Neural progenitor cell (in vitro differentiated cells): ENCODE measurements at regions not wholly inside any gene's neighbourhood (a gene's known extent, or its start where the extent isn't known, plus 50 kb on each side); places are given as distances from the start of the nearest gene placed in this dataset.

Experiments
- DNase-seq: peaks from one replicate; pipeline ENCODE4 v3.0.0-alpha.2; 2016; ENCODE audit warnings: low spot score
- H2AFZ ChIP-seq: fragments of 200-600 bp; sonication (generic); replicated peaks from 2 replicates; pipeline ENCODE4 v1.6.1; 2016; ENCODE audit warnings: antibody characterized with exemption
- H3F3A ChIP-seq: fragments of 200-600 bp; sonication (generic); 2 replicates; pipeline ENCODE4 v1.6.1; 2016; ENCODE audit warnings: antibody characterized with exemption, low read depth
- H3K27ac ChIP-seq: fragments of 200-600 bp; sonication (generic); 2 replicates; pipeline ENCODE4 v1.5.1; 2016; ENCODE audit warnings: mild to moderate bottlenecking
- H3K27me3 ChIP-seq: fragments of 200-600 bp; sonication (generic); 2 replicates; pipeline ENCODE4 v1.6.1; 2016; ENCODE audit warnings: mild to moderate bottlenecking, moderate library complexity
- H3K36me3 ChIP-seq: fragments of 200-600 bp; sonication (generic); 2 replicates; pipeline ENCODE4 v1.5.1; 2016
- H3K4me1 ChIP-seq: fragments of 200-600 bp; sonication (generic); 2 replicates; pipeline ENCODE4 v1.6.1; 2016; ENCODE audit warnings: mixed run types
- H3K4me2 ChIP-seq: fragments of 200-600 bp; sonication (generic); 2 replicates; pipeline ENCODE4 v1.6.1; 2016
- H3K4me3 ChIP-seq: fragments of 200-600 bp; sonication (generic); 2 replicates; pipeline ENCODE4 v1.5.1; 2016
- H3K79me2 ChIP-seq: fragments of 200-600 bp; sonication (generic); 2 replicates; pipeline ENCODE4 v1.6.1; 2016; ENCODE audit warnings: low read depth
- H3K9ac ChIP-seq: fragments of 200-600 bp; sonication (generic); 2 replicates; pipeline ENCODE4 v1.6.1; 2016
- H3K9me3 ChIP-seq: fragments of 200-600 bp; sonication (generic); 2 replicates; pipeline ENCODE4 v1.5.1; 2016; ENCODE audit warnings: low read depth
- H4K20me1 ChIP-seq: fragments of 200-600 bp; sonication (generic); 2 replicates; pipeline ENCODE4 v1.6.1; 2016; ENCODE audit warnings: low read depth
- H3K27ac Mint-ChIP-seq: 3 replicates; pipeline ENCODE4 v1.8.0; 2021; ENCODE audit warnings: mixed read lengths
- H3K27me3 Mint-ChIP-seq: 2 replicates; pipeline ENCODE4 v1.8.0; 2022; ENCODE audit warnings: low read depth, mild to moderate bottlenecking, inconsistent platforms, moderate library complexity, mixed read lengths; ENCODE audit not compliant: insufficient read depth
- H3K36me3 Mint-ChIP-seq: 3 replicates; pipeline ENCODE4 v1.8.0; 2021; ENCODE audit warnings: mixed read lengths
- H3K4me1 Mint-ChIP-seq: 3 replicates; pipeline ENCODE4 v1.8.0; 2021; ENCODE audit warnings: mixed read lengths
- H3K4me3 Mint-ChIP-seq: 3 replicates; pipeline ENCODE4 v1.8.0; 2021; ENCODE audit warnings: mild to moderate bottlenecking, moderate library complexity, mixed read lengths
- H3K9me3 Mint-ChIP-seq: 3 replicates; pipeline ENCODE4 v1.8.0; 2020; ENCODE audit warnings: mixed read lengths
- EZH2 ChIP-seq: fragments of 200-600 bp; sonication (generic); IDR thresholded peaks from 2 replicates; pipeline ENCODE4 v1.6.1; 2017; ENCODE audit warnings: antibody characterized with exemption, mild to moderate bottlenecking, moderate library complexity
- EZH2phosphoT487 ChIP-seq: fragments of 200-600 bp; sonication (generic); IDR thresholded peaks from 2 replicates; pipeline ENCODE4 v1.6.1; 2017; ENCODE audit warnings: antibody characterized with exemption
- TF ChIP-seq, protein P1 (sequence below): fragments of 200-600 bp; sonication (generic); IDR thresholded peaks from 2 replicates; pipeline ENCODE4 v1.5.1; 2017; ENCODE audit warnings: antibody characterized with exemption, mild to moderate bottlenecking

DNA sequence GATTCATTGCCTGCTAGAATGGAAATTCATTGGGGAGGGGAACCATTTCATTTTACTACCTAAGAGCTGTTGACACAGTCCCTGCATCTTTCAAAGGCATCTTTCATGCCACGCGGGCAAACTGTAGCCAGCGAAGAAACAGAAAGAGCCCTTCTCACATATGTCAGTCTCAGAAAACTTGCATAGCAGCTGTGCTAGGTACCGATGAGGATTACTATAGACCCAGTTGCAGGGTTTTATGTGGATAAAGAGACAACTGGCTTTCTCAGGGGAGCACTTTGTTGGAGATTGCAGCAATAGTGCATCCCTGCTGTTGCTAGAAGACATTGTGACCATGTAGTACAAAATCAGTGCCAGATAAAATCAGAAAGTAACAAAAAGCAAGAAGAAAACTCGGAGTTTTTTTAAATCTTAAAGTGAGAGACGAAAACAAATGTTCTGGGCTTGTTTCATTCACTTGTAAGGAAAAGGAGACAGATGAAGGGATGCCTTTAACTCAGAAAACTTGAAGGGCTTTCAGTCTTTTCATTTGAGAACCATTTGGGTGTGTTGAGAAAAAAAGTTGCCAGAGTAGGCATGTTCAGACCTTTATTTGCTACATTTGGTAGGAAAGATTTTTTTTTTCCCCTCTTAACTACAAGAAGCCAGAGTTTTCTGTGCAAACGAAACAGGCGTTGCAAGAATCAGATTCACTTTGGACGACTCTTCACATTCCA, 804.1 kb downstream of the USP25 start:
- H3K9me3 Mint-ChIP-seq, result peaks cover 19% of the 10 kb centered on the region
- H2AFZ ChIP-seq, result peak overlapping the region; percentile 65
- no peaks in the 10 kb centered on the region for H3K36me3 ChIP-seq
- no peaks in the 10 kb centered on the region for H3K9me3 ChIP-seq
- no peak overlapping the region for H3K4me3 Mint-ChIP-seq
- no peak overlapping the region for H3K9ac ChIP-seq
- H3K27ac Mint-ChIP-seq, result peak overlapping the region; percentile 78
- peaks cover 16% of the 10 kb centered on the region for H3K36me3 Mint-ChIP-seq
- TF ChIP-seq EZH2, result no peak
- TF ChIP-seq, protein P1, sequence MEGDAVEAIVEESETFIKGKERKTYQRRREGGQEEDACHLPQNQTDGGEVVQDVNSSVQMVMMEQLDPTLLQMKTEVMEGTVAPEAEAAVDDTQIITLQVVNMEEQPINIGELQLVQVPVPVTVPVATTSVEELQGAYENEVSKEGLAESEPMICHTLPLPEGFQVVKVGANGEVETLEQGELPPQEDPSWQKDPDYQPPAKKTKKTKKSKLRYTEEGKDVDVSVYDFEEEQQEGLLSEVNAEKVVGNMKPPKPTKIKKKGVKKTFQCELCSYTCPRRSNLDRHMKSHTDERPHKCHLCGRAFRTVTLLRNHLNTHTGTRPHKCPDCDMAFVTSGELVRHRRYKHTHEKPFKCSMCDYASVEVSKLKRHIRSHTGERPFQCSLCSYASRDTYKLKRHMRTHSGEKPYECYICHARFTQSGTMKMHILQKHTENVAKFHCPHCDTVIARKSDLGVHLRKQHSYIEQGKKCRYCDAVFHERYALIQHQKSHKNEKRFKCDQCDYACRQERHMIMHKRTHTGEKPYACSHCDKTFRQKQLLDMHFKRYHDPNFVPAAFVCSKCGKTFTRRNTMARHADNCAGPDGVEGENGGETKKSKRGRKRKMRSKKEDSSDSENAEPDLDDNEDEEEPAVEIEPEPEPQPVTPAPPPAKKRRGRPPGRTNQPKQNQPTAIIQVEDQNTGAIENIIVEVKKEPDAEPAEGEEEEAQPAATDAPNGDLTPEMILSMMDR, result no peak
- no peak for TF ChIP-seq EZH2phosphoT487
- H3K4me3 ChIP-seq, result no peak overlapping the region
- no peaks in the 10 kb centered on the region for H3K27me3 ChIP-seq
- H4K20me1 ChIP-seq, result no peaks in the 10 kb centered on the region
- no peak for DNase-seq
- no peak overlapping the region for H3K27ac ChIP-seq
- H3K4me1 Mint-ChIP-seq, result peaks cover 23% of the 10 kb centered on the region
- no peaks in the 10 kb centered on the region for H3F3A ChIP-seq
- no peaks in the 10 kb centered on the region for H3K79me2 ChIP-seq
- H3K27me3 Mint-ChIP-seq, result no peaks in the 10 kb centered on the region
- no peak overlapping the region for H3K4me2 ChIP-seq
- H3K4me1 ChIP-seq, result peaks cover 8% of the 10 kb centered on the region

DNA sequence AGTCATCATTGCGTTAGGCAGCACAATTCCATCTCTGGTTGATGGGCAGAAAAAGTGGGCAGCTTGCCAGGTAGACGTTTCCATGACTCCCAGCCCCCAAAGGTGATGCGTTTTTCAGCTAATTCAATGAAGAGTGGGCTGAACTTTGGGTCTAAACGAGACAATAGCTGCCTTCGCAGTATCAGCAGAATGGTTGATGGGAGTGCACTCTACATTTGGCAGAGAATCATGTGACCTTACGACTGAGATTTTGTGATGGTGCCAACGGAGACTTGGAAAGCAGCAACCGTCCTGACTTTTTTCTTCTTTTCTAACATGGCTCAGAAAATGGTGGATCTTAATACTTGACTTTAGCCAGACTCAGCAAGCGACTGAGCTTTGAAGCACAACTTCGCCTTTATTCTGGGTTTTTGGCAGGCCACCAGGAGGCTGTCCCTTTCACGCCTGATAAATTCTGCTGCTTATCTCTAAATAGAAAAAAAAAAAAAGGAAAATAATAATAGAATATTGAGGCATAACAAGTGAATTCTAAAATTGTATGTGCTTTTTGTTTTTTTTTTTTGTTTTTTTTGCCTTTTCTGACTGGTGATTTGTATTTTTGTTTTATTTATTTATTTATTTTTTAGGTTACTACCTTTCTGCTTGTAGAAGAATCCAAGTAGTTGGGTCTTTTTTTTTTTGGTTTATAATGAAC, 804.8 kb downstream of the USP25 start:
- Histone ChIP-seq H3K4me1 (peaks cover 8% of the 10 kb centered on the region), H3K4me3 (no peak overlapping the region), H3K36me3 (no peaks in the 10 kb centered on the region), H3K4me2 (no peak overlapping the region), H3K27me3 (no peaks in the 10 kb centered on the region), H3F3A (no peaks in the 10 kb centered on the region), H3K9ac (no peak overlapping the region), H3K79me2 (no peaks in the 10 kb centered on the region), H2AFZ (peak overlapping the region; percentile 65), H3K27ac (no peak overlapping the region), H4K20me1 (no peaks in the 10 kb centered on the region), H3K9me3 (no peaks in the 10 kb centered on the region)
- DNase-seq, result no peak
- Mint-ChIP-seq H3K4me1 (peaks cover 23% of the 10 kb centered on the region), H3K36me3 (peaks cover 13% of the 10 kb centered on the region), H3K4me3 (peak overlapping the region; percentile 10), H3K27me3 (no peaks in the 10 kb centered on the region), H3K27ac (peak overlapping the region; percentile 78), H3K9me3 (peaks cover 16% of the 10 kb centered on the region)
- TF ChIP-seq EZH2 (no peak), EZH2phosphoT487 (no peak)
- TF ChIP-seq, protein P1, result no peak

DNA sequence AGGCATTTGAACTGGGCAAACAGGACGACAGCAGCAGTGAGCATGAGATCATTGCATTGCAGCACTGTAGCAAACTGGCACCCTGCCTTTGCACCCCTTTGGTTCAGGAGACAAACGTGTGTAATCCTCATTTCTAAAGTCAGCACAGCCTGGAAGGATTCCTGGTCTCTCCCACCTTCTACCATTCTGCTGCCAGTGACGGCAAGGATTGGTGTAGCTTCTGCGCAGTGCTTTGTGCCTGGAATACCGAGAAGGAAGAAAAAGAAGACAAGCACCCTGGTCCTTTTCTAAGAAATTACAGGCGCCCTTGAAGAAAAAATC, 805.3 kb downstream of the USP25 start:
- H3K9ac ChIP-seq, result no peak overlapping the region
- H3K4me3 ChIP-seq, result no peak overlapping the region
- no peak overlapping the region for H3K4me2 ChIP-seq

More for the DNA sequence above, 805.3 kb downstream of the USP25 start:
- Histone ChIP-seq H3F3A (no peaks in the 10 kb centered on the region), H3K27ac (no peak overlapping the region), H3K4me1 (peaks cover 8% of the 10 kb centered on the region), H3K27me3 (no peaks in the 10 kb centered on the region), H3K36me3 (no peaks in the 10 kb centered on the region), H2AFZ (peak overlapping the region; percentile 64), H3K9me3 (no peaks in the 10 kb centered on the region), H3K79me2 (no peaks in the 10 kb centered on the region), H4K20me1 (no peaks in the 10 kb centered on the region)
- peaks cover 23% of the 10 kb centered on the region for H3K4me1 Mint-ChIP-seq
- H3K4me3 Mint-ChIP-seq, result no peak overlapping the region
- DNase-seq, result peak; percentile 8
- TF ChIP-seq EZH2phosphoT487, result no peak
- TF ChIP-seq EZH2, result no peak
- TF ChIP-seq, protein P1, result no peak
- H3K9me3 Mint-ChIP-seq, result peaks cover 16% of the 10 kb centered on the region
- no peak overlapping the region for H3K27ac Mint-ChIP-seq
- H3K27me3 Mint-ChIP-seq, result no peaks in the 10 kb centered on the region
- H3K36me3 Mint-ChIP-seq, result peaks cover 15% of the 10 kb centered on the region
